GM23338 (cell line): ENCODE measurements at regions not wholly inside any gene's neighbourhood (a gene's known extent, or its start where the extent isn't known, plus 50 kb on each side); places are given as distances from the start of the nearest gene placed in this dataset.

Experiments used
- CREB1 ChIP-seq: fragments of 250-450 bp; sonication (Bioruptor Pico); IDR thresholded peaks from 2 replicates; pipeline ENCODE4 v1.5.0; 2020; ENCODE audit warnings: low read depth, mild to moderate bottlenecking, moderate library complexity
- CTCF ChIP-seq, 2 experiments: fragments of 200-600 bp in 1 of 2; sonication (generic) in 1 of 2; conservative IDR thresholded peaks; 2 replicates each; pipeline versions ENCODE4 v1.5.1 to v1.6.1; 2016 to 2017; ENCODE audit warnings: antibody characterized with exemption in 2 of 2, low read depth in 2 of 2, mild to moderate bottlenecking in 2 of 2, moderate library complexity in 1 of 2
- ETS1 ChIP-seq: IDR thresholded peaks from 2 replicates; pipeline ENCODE4 v1.6.1; 2016; ENCODE audit warnings: antibody characterized with exemption
- EZH2 ChIP-seq: fragments of 200-600 bp; sonication (generic); IDR thresholded peaks from one replicate; pipeline ENCODE4 v1.8.0; 2017; ENCODE audit warnings: antibody characterized with exemption, mild to moderate bottlenecking, low read depth; ENCODE audit not compliant: unreplicated experiment
- EZH2phosphoT487 ChIP-seq: fragments of 200-600 bp; sonication (generic); IDR thresholded peaks from one replicate; pipeline ENCODE4 v1.8.1; 2018; ENCODE audit warnings: antibody characterized with exemption; ENCODE audit not compliant: unreplicated experiment
- JUNB ChIP-seq: IDR thresholded peaks from one replicate; pipeline ENCODE4 v1.6.1; 2016; ENCODE audit warnings: antibody characterized with exemption; ENCODE audit not compliant: unreplicated experiment
- POLR2AphosphoS5 ChIP-seq: IDR thresholded peaks from 2 replicates; pipeline ENCODE4 v1.6.1; 2016; ENCODE audit warnings: antibody characterized with exemption, low read depth
- REST ChIP-seq: IDR thresholded peaks from one replicate; pipeline ENCODE4 v1.6.1; 2018; ENCODE audit warnings: antibody characterized with exemption; ENCODE audit not compliant: unreplicated experiment
- STAT1 ChIP-seq: IDR thresholded peaks from one replicate; pipeline ENCODE4 v1.6.1; 2016; ENCODE audit warnings: antibody characterized with exemption; ENCODE audit not compliant: unreplicated experiment
- ZNF331 ChIP-seq: fragments of 250-450 bp; sonication (Bioruptor Pico); IDR thresholded peaks from 2 replicates; pipeline ENCODE4 v1.5.0; 2020; ENCODE audit warnings: low read depth, mild to moderate bottlenecking, moderate library complexity

- TF ChIP-seq EZH2 (no peak), EZH2phosphoT487 (no peak), JUNB (no peak), CTCF (conservative IDR thresholded peaks at IDR 0.05; ENCODE audit: low read depth in 2 of 2) (no peak), POLR2AphosphoS5 (no peak), REST (no peak), ZNF331 (no peak), CREB1 (no peak), STAT1 (no peak), ETS1 (no peak)
Observed at GRCh38 chr6:87754828-87755227, 52.8 kb upstream of the AKIRIN2 start.
